Peyer's patch (tissue), 4 donors: ENCODE measurements at regions not wholly inside any gene's neighbourhood (a gene's known extent, or its start where the extent isn't known, plus 50 kb on each side); places are given as distances from the start of the nearest gene placed in this dataset.

Source experiments
- CTCF ChIP-seq, 6 experiments: fragments of 450-650 bp in 4 of 6; fragments of 200-600 bp in 2 of 6; sonication (generic) in 1 of 6; IDR thresholded peaks; one replicate each; pipeline ENCODE4 v1.5.1; 2017 to 2019; ENCODE audit warnings: antibody characterized with exemption in 6 of 6, mild to moderate bottlenecking in 3 of 6, moderate library complexity in 1 of 6
- POLR2A ChIP-seq, 2 donors: fragments of 450-650 bp; IDR thresholded peaks; one replicate each; pipeline ENCODE4 v1.5.1; 2017; ENCODE audit warnings: antibody characterized with exemption in 2 of 2, mild to moderate bottlenecking in 2 of 2, moderate library complexity in 2 of 2

GRCh38 chr9:93823245-93824072 is 131.7 kb downstream of the BARX1 start:
- no peak for TF ChIP-seq CTCF (IDR thresholded peaks at IDR 0.05)
- TF ChIP-seq POLR2A (IDR thresholded peaks at IDR 0.05) = no peak
